Activated CD4-positive, alpha-beta T cell treated with anti-CD3 and anti-CD28 coated beads for 36 hours (primary cell): ENCODE measurements at regions not wholly inside any gene's neighbourhood (a gene's known extent, or its start where the extent isn't known, plus 50 kb on each side); places are given as distances from the start of the nearest gene placed in this dataset.

ENCODE experiments used
- ATAC-seq: fragments of 200-7000 bp; cut with Tn5 transposase; one replicate; pipeline ENCODE4 v1.10.0; 2021; ENCODE audit warnings: mild to moderate bottlenecking, moderate library complexity
- CTCF ChIA-PET: fragments of 350-600 bp; sonication (Branson Sonifier 250); formaldehyde crosslinking; loops from one replicate; lab custom pipeline; 2021; ENCODE audit warnings: antibody characterized with exemption; lab: Charles Lee
- POLR2A ChIA-PET: fragments of 350-600 bp; sonication (Branson Sonifier 250); formaldehyde crosslinking; loops from one replicate; lab custom pipeline; 2021; ENCODE audit warnings: antibody characterized with exemption, inconsistent platforms; lab: Charles Lee
- DNase-seq: peaks from one replicate; pipeline ENCODE4 v3.0.0-alpha.2; 2020
- H3K27ac Mint-ChIP-seq: one replicate; pipeline ENCODE4 v1.8.0; 2021; ENCODE audit warnings: mixed read lengths
- H3K27me3 Mint-ChIP-seq: one replicate; pipeline ENCODE4 v1.8.0; 2021; ENCODE audit warnings: mixed read lengths
- H3K36me3 Mint-ChIP-seq: one replicate; pipeline ENCODE4 v1.8.0; 2021; ENCODE audit warnings: low read depth, mixed read lengths
- H3K4me1 Mint-ChIP-seq: one replicate; pipeline ENCODE4 v1.8.0; 2021; ENCODE audit warnings: mixed read lengths
- H3K4me3 Mint-ChIP-seq: one replicate; pipeline ENCODE4 v1.8.0; 2021; ENCODE audit warnings: mild to moderate bottlenecking, moderate library complexity, mixed read lengths
- H3K9me3 Mint-ChIP-seq: one replicate; pipeline ENCODE4 v1.8.0; 2021; ENCODE audit warnings: low read depth, mixed read lengths
- intact Hi-C, 2 experiments: fragments of 100-400 bp; cut with DNase I in 1 of 2; cut with micrococcal nuclease in 1 of 2; formaldehyde crosslinking; loops; one replicate each; pipeline versions ENCODE4 v1.14.2 to v1.15.1; 2022 to 2024; cut with DNase I, micrococcal nuclease

DNA sequence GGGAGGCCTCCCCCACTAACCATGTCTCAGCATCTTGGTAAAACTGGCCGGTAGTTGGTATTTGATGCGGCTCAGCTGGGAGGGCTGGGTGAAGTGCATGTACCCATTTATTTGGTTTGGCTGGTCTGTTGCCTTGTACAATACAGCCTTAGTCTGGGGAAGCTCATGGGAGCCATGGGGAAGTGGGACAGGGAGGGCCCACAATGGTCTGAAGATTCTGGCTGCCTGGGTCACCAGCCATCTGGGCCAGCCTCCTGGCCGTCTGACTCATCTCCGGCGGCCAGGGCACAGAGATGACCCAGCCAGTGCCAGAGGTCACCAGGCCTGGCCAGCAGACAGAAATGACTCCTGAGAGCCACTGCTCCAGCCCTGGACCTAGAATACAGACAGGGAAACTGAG, 51.6 kb upstream of the SMAD6 start:
- Mint-ChIP-seq H3K9me3 (no peaks in the 10 kb centered on the region), H3K27me3 (no peaks in the 10 kb centered on the region), H3K4me1 (peaks cover 2% of the 10 kb centered on the region), H3K36me3 (no peaks in the 10 kb centered on the region), H3K27ac (no peak overlapping the region), H3K4me3 (no peak overlapping the region)
- ChIA-PET POLR2A (no interaction called here), CTCF (no interaction called here)
- no peak for ATAC-seq
- no peak for DNase-seq
- intact Hi-C loops = no loop called here

DNA sequence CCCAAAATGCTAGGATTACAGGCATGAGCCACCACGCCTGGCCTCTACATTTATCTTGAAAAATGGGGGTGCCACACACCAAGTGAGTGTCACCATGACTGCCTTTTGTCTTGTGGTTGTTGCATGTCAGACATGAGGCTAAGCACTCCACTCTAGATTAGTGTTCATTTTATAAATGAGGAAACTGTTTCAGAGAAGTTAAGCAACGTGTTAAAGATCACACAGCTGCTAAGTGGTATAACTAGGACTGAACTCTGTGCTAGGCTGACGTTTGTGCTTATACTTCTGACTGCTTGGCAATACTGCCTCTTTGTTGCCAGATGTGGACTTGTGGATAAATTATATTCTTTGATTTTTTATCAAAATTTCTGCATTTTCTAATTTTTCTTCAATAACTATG, 50.8 kb upstream of the SMAD6 start:
- DNase-seq = no peak
- Mint-ChIP-seq H3K27ac (no peak overlapping the region), H3K4me3 (no peak overlapping the region), H3K27me3 (peaks cover 2% of the 10 kb centered on the region), H3K9me3 (no peaks in the 10 kb centered on the region), H3K4me1 (peaks cover 5% of the 10 kb centered on the region), H3K36me3 (no peaks in the 10 kb centered on the region)
- ChIA-PET CTCF (interaction anchor here (1.1 kb wide), 1 partner anchor 32 kb away, joined by 3 read pairs; no protein-coding TSS in a partner anchor), POLR2A (no interaction called here)
- intact Hi-C loops = no loop called here
- no peak for ATAC-seq

GRCh38 chr15:66651913-66652642, 50.0 kb upstream of the SMAD6 start:
- DNase-seq = no peak
- ChIA-PET CTCF (interaction anchor here (0.7 to 1.1 kb wide), 2 partner anchors 33 to 931 kb away, joined by 3 read pairs; no protein-coding TSS in a partner anchor), POLR2A (no interaction called here)
- no peak overlapping the region for H3K27ac Mint-ChIP-seq
- H3K27me3 Mint-ChIP-seq = peaks cover 2% of the 10 kb centered on the region
- H3K4me1 Mint-ChIP-seq = peaks cover 5% of the 10 kb centered on the region
- no peak for ATAC-seq
- intact Hi-C loops = no loop called here
- no peaks in the 10 kb centered on the region for H3K9me3 Mint-ChIP-seq
- H3K4me3 Mint-ChIP-seq = no peak overlapping the region
- H3K36me3 Mint-ChIP-seq = no peaks in the 10 kb centered on the region
